ENCODE measurements at regions not wholly inside any gene's neighbourhood (a gene's known extent, or its start where the extent isn't known, plus 50 kb on each side); places are given as distances from the start of the nearest gene placed in this dataset.

DNA sequence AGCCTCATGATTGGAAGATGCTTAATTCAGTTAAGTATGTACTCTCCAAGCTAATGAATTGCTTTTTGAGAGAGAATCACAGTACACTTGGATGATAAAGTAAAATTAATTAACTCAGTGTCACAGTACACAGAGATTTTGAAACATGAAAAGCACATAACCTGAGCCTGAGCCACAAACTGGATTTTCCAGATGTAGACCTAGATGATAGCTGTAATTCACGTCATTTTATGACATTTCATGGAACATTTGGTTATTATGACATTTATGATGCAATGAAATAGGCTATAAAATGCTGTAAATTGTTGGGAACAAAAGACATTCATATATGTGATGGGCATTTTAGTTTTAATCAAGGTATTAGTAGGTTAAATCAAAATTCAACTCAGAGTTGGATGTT is 983.7 kb downstream of the STPG2 start:
- intact Hi-C loops (cut with micrococcal nuclease), result no loop called here
- TF ChIP-seq, protein P1, sequence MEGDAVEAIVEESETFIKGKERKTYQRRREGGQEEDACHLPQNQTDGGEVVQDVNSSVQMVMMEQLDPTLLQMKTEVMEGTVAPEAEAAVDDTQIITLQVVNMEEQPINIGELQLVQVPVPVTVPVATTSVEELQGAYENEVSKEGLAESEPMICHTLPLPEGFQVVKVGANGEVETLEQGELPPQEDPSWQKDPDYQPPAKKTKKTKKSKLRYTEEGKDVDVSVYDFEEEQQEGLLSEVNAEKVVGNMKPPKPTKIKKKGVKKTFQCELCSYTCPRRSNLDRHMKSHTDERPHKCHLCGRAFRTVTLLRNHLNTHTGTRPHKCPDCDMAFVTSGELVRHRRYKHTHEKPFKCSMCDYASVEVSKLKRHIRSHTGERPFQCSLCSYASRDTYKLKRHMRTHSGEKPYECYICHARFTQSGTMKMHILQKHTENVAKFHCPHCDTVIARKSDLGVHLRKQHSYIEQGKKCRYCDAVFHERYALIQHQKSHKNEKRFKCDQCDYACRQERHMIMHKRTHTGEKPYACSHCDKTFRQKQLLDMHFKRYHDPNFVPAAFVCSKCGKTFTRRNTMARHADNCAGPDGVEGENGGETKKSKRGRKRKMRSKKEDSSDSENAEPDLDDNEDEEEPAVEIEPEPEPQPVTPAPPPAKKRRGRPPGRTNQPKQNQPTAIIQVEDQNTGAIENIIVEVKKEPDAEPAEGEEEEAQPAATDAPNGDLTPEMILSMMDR (IDR thresholded peaks at IDR 0.05), result no peak

DNA sequence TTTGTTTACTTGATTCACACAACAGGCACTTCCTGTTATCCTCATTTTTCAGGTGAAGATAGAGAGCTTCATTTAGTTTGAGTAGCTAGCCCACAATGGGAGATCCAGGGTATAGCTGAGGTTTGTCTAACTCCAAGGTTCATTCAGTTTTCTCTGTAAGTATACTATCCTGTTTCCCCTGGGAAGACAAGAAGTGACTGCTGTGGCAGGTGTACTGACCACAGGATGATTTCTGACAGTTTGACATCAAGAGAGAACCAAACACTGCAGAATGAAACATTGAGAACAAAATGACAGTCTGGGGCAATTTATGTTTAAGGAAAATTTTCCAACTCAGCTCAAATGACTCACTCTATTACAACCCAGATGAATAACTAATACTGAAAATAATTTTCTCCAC is 958.0 kb downstream of the STPG2 start:
- H3K4me3 ChIP-seq (replicated peaks in 1 of 3; ENCODE audit: low read depth in 2 of 3, low read length in 3 of 3), result no peak overlapping the region
- Mint-ChIP-seq H3K4me3 (no peak overlapping the region), H3K4me1 (no peaks in the 10 kb centered on the region), H3K27ac (no peak overlapping the region), H3K9me3 (peaks cover 2 to 10% (median 7%) of the 10 kb centered on the region in 7 donors), H3K27me3 (ENCODE audit: low read depth in 3 of 3) (no peaks in the 10 kb centered on the region), H3K36me3 (no peaks in the 10 kb centered on the region)
- no peak overlapping the region for H3K4me2 ChIP-seq (replicated peaks; ENCODE audit: extremely low read depth, low read length, poor library complexity, severe bottlenecking)
- no peak overlapping the region for H3K9ac ChIP-seq (ENCODE audit: insufficient read depth, low read length, poor library complexity, severe bottlenecking)
- TF ChIP-seq, protein P1 (IDR thresholded peaks at IDR 0.05), result no peak
- peaks cover 5 to 7% of the 10 kb centered on the region in 2 donors for H3K9me3 ChIP-seq (replicated peaks in 1 of 2; ENCODE audit: control insufficient read depth in 1 of 2, insufficient read depth in 1 of 2, low read length in 2 of 2)
- H3K27me3 ChIP-seq (ENCODE audit: control insufficient read depth in 2 of 2, insufficient read depth in 2 of 2, low read length in 2 of 2), result no peaks in the 10 kb centered on the region
- H2AFZ ChIP-seq (ENCODE audit: insufficient read depth, low read depth, low read length, poor library complexity, severe bottlenecking), result no peak overlapping the region
- H3K4me1 ChIP-seq (ENCODE audit: control insufficient read depth in 1 of 2, insufficient read depth in 2 of 2, low read length in 2 of 2), result no peaks in the 10 kb centered on the region
- H3K79me2 ChIP-seq (ENCODE audit: insufficient read depth, low read length), result no peaks in the 10 kb centered on the region
- DNase-seq, result no peak
- no peaks in the 10 kb centered on the region for H3K36me3 ChIP-seq (replicated peaks in 1 of 2; ENCODE audit: control insufficient read depth in 1 of 2, insufficient read depth in 2 of 2, low read length in 2 of 2)
- no peaks in the 10 kb centered on the region for H4K20me1 ChIP-seq (ENCODE audit: insufficient read depth, low read length)
- intact Hi-C loops (cut with micrococcal nuclease), result no loop called here
- no peak overlapping the region for H3K27ac ChIP-seq (ENCODE audit: low read depth in 1 of 2, low read length in 2 of 2)

More for the DNA sequence above, 983.7 kb downstream of the STPG2 start:
- no peak overlapping the region for H3K4me3 ChIP-seq (replicated peaks in 1 of 3; ENCODE audit: low read depth in 2 of 3, low read length in 3 of 3)
- no peak overlapping the region for H2AFZ ChIP-seq (ENCODE audit: insufficient read depth, low read depth, low read length, poor library complexity, severe bottlenecking)
- H3K36me3 ChIP-seq (replicated peaks in 1 of 2; ENCODE audit: control insufficient read depth in 1 of 2, insufficient read depth in 2 of 2, low read length in 2 of 2), result no peaks in the 10 kb centered on the region
- DNase-seq, result no peak
- no peaks in the 10 kb centered on the region for H3K27me3 ChIP-seq (ENCODE audit: control insufficient read depth in 2 of 2, insufficient read depth in 2 of 2, low read length in 2 of 2)
- no peak overlapping the region for H3K27ac ChIP-seq (ENCODE audit: low read depth in 1 of 2, low read length in 2 of 2)
- H3K79me2 ChIP-seq (ENCODE audit: insufficient read depth, low read length), result no peaks in the 10 kb centered on the region
- H3K27me3 Mint-ChIP-seq (ENCODE audit: low read depth in 3 of 3), result no peaks in the 10 kb centered on the region
- H3K4me1 ChIP-seq (ENCODE audit: control insufficient read depth in 1 of 2, insufficient read depth in 2 of 2, low read length in 2 of 2), result no peaks in the 10 kb centered on the region
- H3K9me3 Mint-ChIP-seq, result peaks cover 0 to 4% (median 0%) of the 10 kb centered on the region in 7 donors
- H3K4me3 Mint-ChIP-seq, result no peak overlapping the region
- no peaks in the 10 kb centered on the region for H3K4me1 Mint-ChIP-seq
- 50% methylated on average over 1 of the region's 1 CpG for WGBS (ENCODE audit: insufficient coverage)
- H3K27ac Mint-ChIP-seq, result no peak overlapping the region
- H3K9me3 ChIP-seq (replicated peaks in 1 of 2; ENCODE audit: control insufficient read depth in 1 of 2, insufficient read depth in 1 of 2, low read length in 2 of 2), result peaks cover 0 to 5% of the 10 kb centered on the region in 2 donors
- no peaks in the 10 kb centered on the region for H3K36me3 Mint-ChIP-seq
- no peak overlapping the region for H3K9ac ChIP-seq (ENCODE audit: insufficient read depth, low read length, poor library complexity, severe bottlenecking)
- no peaks in the 10 kb centered on the region for H4K20me1 ChIP-seq (ENCODE audit: insufficient read depth, low read length)
- no peak overlapping the region for H3K4me2 ChIP-seq (replicated peaks; ENCODE audit: extremely low read depth, low read length, poor library complexity, severe bottlenecking)
